H9 (cell line): ENCODE measurements at regions not wholly inside any gene's neighbourhood (a gene's known extent, or its start where the extent isn't known, plus 50 kb on each side); places are given as distances from the start of the nearest gene placed in this dataset.

Source experiments
- DNase-seq: peaks from one replicate; pipeline ENCODE4 v3.0.0-alpha.2; 2017
- H2AFZ ChIP-seq: one replicate; pipeline ENCODE4 v1.6.1; 2013; ENCODE audit warnings: mild to moderate bottlenecking, low read length, control low read depth, moderate library complexity
- H2AK5ac ChIP-seq: 2 replicates; pipeline ENCODE4 v1.6.1; 2013; ENCODE audit warnings: low read length, control low read depth, mixed read lengths; ENCODE audit not compliant: insufficient read length
- H2BK120ac ChIP-seq: one replicate; pipeline ENCODE4 v1.6.1; 2013; ENCODE audit warnings: low read depth, mild to moderate bottlenecking, low read length, control low read depth, inconsistent platforms; ENCODE audit not compliant: poor library complexity, severe bottlenecking
- H2BK12ac ChIP-seq: 2 replicates; pipeline ENCODE4 v1.6.1; 2013; ENCODE audit warnings: low read length, control low read depth, mixed read lengths, low read depth; ENCODE audit not compliant: insufficient read length
- H2BK15ac ChIP-seq: 2 replicates; pipeline ENCODE4 v1.6.1; 2013; ENCODE audit warnings: low read depth, low read length, control low read depth
- H2BK20ac ChIP-seq: one replicate; pipeline ENCODE4 v1.6.1; 2013; ENCODE audit warnings: low read depth, mild to moderate bottlenecking, low read length, control low read depth, inconsistent platforms; ENCODE audit not compliant: poor library complexity, severe bottlenecking
- H2BK5ac ChIP-seq: 2 replicates; pipeline ENCODE4 v1.6.1; 2013; ENCODE audit warnings: low read length, control low read depth, mixed read lengths; ENCODE audit not compliant: insufficient read length
- H3K14ac ChIP-seq: 2 replicates; pipeline ENCODE4 v1.6.1; 2013; ENCODE audit warnings: low read length, control low read depth; ENCODE audit not compliant: insufficient read depth
- H3K18ac ChIP-seq: 2 replicates; pipeline ENCODE4 v1.6.1; 2013; ENCODE audit warnings: low read depth, mild to moderate bottlenecking, mixed read lengths, low read length, control low read depth; ENCODE audit not compliant: insufficient read length
- H3K23ac ChIP-seq: 2 replicates; pipeline ENCODE4 v1.6.1; 2013; ENCODE audit warnings: low read length, control low read depth, mixed read lengths, low read depth; ENCODE audit not compliant: insufficient read length
- H3K23me2 ChIP-seq: 2 replicates; pipeline ENCODE4 v1.6.1; 2013; ENCODE audit warnings: low read depth, mild to moderate bottlenecking, mixed read lengths, low read length, control low read depth; ENCODE audit not compliant: insufficient read length, poor library complexity, severe bottlenecking
- H3K27ac ChIP-seq: 2 replicates; pipeline ENCODE4 v1.5.1; 2013; ENCODE audit warnings: low read length, control low read depth, mixed read lengths, low read depth; ENCODE audit not compliant: insufficient read length
- H3K27me3 ChIP-seq: 2 replicates; pipeline ENCODE4 v1.6.1; 2013; ENCODE audit warnings: low read length, control low read depth, inconsistent platforms; ENCODE audit not compliant: insufficient read depth
- H3K4ac ChIP-seq: 2 replicates; pipeline ENCODE4 v1.6.1; 2013; ENCODE audit warnings: low read depth, mild to moderate bottlenecking, control low read depth, inconsistent platforms, low read length, moderate library complexity
- H3K4me1 ChIP-seq: 2 replicates; pipeline ENCODE4 v1.6.1; 2013; ENCODE audit warnings: low read length, control low read depth, inconsistent platforms; ENCODE audit not compliant: insufficient read depth
- H3K4me2 ChIP-seq: 2 replicates; pipeline ENCODE4 v1.6.1; 2013; ENCODE audit warnings: low read length, control low read depth, mixed read lengths; ENCODE audit not compliant: insufficient read length, insufficient read depth
- H3K56ac ChIP-seq: 2 replicates; pipeline ENCODE4 v1.6.1; 2013; ENCODE audit warnings: low read depth, mild to moderate bottlenecking, mixed read lengths, low read length, control low read depth; ENCODE audit not compliant: insufficient read length
- H3K79me1 ChIP-seq: 2 replicates; pipeline ENCODE4 v1.6.1; 2013; ENCODE audit warnings: low read depth, mild to moderate bottlenecking, moderate library complexity, low read length, control low read depth, inconsistent platforms; ENCODE audit not compliant: insufficient read depth, poor library complexity, severe bottlenecking
- H3K79me2 ChIP-seq: 2 replicates; pipeline ENCODE4 v1.6.1; 2013; ENCODE audit warnings: low read length, control low read depth, inconsistent platforms; ENCODE audit not compliant: insufficient read depth
- H3K9ac ChIP-seq: 2 replicates; pipeline ENCODE4 v1.6.1; 2013; ENCODE audit warnings: low read length, control low read depth, mixed read lengths; ENCODE audit not compliant: insufficient read length; ENCODE audit errors: extremely low read depth
- H3K9me3 ChIP-seq: one replicate; pipeline ENCODE4 v1.6.1; 2013; ENCODE audit warnings: low read depth, low read length, inconsistent platforms; ENCODE audit not compliant: control insufficient read depth
- H3T11ph ChIP-seq: one replicate; pipeline ENCODE4 v1.6.1; 2013; ENCODE audit warnings: mild to moderate bottlenecking, low read length, control low read depth, inconsistent platforms
- H4K20me1 ChIP-seq: one replicate; pipeline ENCODE4 v1.6.1; 2013; ENCODE audit not compliant: control insufficient read depth, insufficient read length, insufficient read depth
- H4K5ac ChIP-seq: 2 replicates; pipeline ENCODE4 v1.6.1; 2013; ENCODE audit warnings: low read depth, mild to moderate bottlenecking, mixed read lengths, low read length, control low read depth; ENCODE audit not compliant: insufficient read length
- H4K8ac ChIP-seq: replicated peaks from 2 replicates; pipeline ENCODE4 v1.6.1; 2013; ENCODE audit warnings: low read length, control low read depth, mixed read lengths, low read depth; ENCODE audit not compliant: insufficient read length
- H4K91ac ChIP-seq: 2 replicates; pipeline ENCODE4 v1.6.1; 2013; ENCODE audit warnings: low read depth, mild to moderate bottlenecking, moderate library complexity, mixed read lengths, low read length, control low read depth; ENCODE audit not compliant: insufficient read length
- H3K27ac Mint-ChIP-seq, 3 experiments: 2 replicates in 2 of 3; 3 replicates in 1 of 3; pipeline ENCODE4 v1.8.0; 2020 to 2021; ENCODE audit warnings: mixed read lengths in 3 of 3, mild to moderate bottlenecking in 1 of 3, moderate library complexity in 1 of 3
- H3K27me3 Mint-ChIP-seq: 2 replicates; pipeline ENCODE4 v1.8.0; 2021; ENCODE audit warnings: low read depth, mild to moderate bottlenecking, moderate library complexity, mixed read lengths
- H3K36me3 Mint-ChIP-seq, 3 experiments: 2 replicates in 2 of 3; 3 replicates in 1 of 3; pipeline ENCODE4 v1.8.0; 2020 to 2021; ENCODE audit warnings: low read depth in 3 of 3, mixed read lengths in 3 of 3; ENCODE audit not compliant: insufficient read depth in 1 of 3
- H3K4me1 Mint-ChIP-seq, 2 experiments: 2 replicates each; pipeline ENCODE4 v1.8.0; 2020; ENCODE audit warnings: mixed read lengths in 2 of 2
- H3K4me3 Mint-ChIP-seq, 2 experiments: 2 replicates in 1 of 2; 3 replicates in 1 of 2; pipeline ENCODE4 v1.8.0; 2020 to 2021; ENCODE audit warnings: mild to moderate bottlenecking in 2 of 2, mixed read lengths in 2 of 2, moderate library complexity in 1 of 2
- H3K9me3 Mint-ChIP-seq, 2 experiments: 2 replicates in 1 of 2; 3 replicates in 1 of 2; pipeline ENCODE4 v1.8.0; 2020; ENCODE audit warnings: mild to moderate bottlenecking in 2 of 2, mixed read lengths in 2 of 2, moderate library complexity in 1 of 2
- CTCF ChIP-seq: fragments of 200-600 bp; sonication (generic); conservative IDR thresholded peaks from 3 replicates; pipeline ENCODE4 v1.8.0; 2021; ENCODE audit warnings: antibody characterized with exemption, mild to moderate bottlenecking
- WGBS: extraction: QIAGEN DNeasy Blood & Tissue Kit; methylation state at CpG from one replicate; pipeline ENCODE4 v1.1.7; 2013; ENCODE audit warnings: missing lambda C conversion rate, low lambda C conversion rate, mixed read lengths; ENCODE audit not compliant: insufficient read length; ENCODE audit errors: extremely low coverage; 5-methylcytosine and 5-hydroxymethylcytosine counted together

GRCh38 chr10:81680359-81680758 lies 194.6 kb upstream of the NRG3 start:
- Histone ChIP-seq H3K4me2 (no peak overlapping the region), H3K23me2 (no peaks in the 10 kb centered on the region), H3K79me1 (no peaks in the 10 kb centered on the region), H2BK12ac (no peak overlapping the region), H2BK120ac (no peak overlapping the region), H2BK5ac (no peak overlapping the region), H3K18ac (no peak overlapping the region), H3K4me1 (no peaks in the 10 kb centered on the region; the same call in 1 of the 2 replicates), H4K91ac (no peak overlapping the region), H3K9ac (no peak overlapping the region), H2BK20ac (no peak overlapping the region), H3K27ac (no peak overlapping the region), H3K79me2 (no peaks in the 10 kb centered on the region), H3K9me3 (no peaks in the 10 kb centered on the region), H4K8ac (no peak overlapping the region), H4K20me1 (no peaks in the 10 kb centered on the region), H3K27me3 (no peaks in the 10 kb centered on the region), H3K56ac (no peak overlapping the region), H3K14ac (no peak overlapping the region), H4K5ac (no peak overlapping the region), H2AK5ac (no peak overlapping the region), H2AFZ (no peak overlapping the region), H2BK15ac (no peak overlapping the region), H3K4ac (no peak overlapping the region), H3K23ac (no peak overlapping the region), H3T11ph (no peak overlapping the region)
- Mint-ChIP-seq H3K36me3 (0 out of 7 replicates have a peak, but pooled peaks cover 0 to 3% (median 0%) of the 10 kb centered on the region in 3 experiments), H3K9me3 (peaks cover 0 to 1% of the 10 kb centered on the region in 2 experiments; a peak in 1 of 5 replicates), H3K4me3 (no peak overlapping the region), H3K27me3 (no peaks in the 10 kb centered on the region), H3K27ac (peak overlapping the region in 1 of 3 experiments; percentile 3; a peak in 1 of 7 replicates), H3K4me1 (peaks cover 8 to 11% of the 10 kb centered on the region in 2 experiments)
- no CpG with 5 or more reads among the region's 1 CpG for WGBS
- no peak for TF ChIP-seq CTCF
- no peak for DNase-seq
